Neural cell (in vitro differentiated cells): ENCODE measurements at regions not wholly inside any gene's neighbourhood (a gene's known extent, or its start where the extent isn't known, plus 50 kb on each side); places are given as distances from the start of the nearest gene placed in this dataset.

Source experiments
- EP300 ChIP-seq: fragments of 450-650 bp; conservative IDR thresholded peaks from 2 replicates; pipeline ENCODE4 v1.6.1; 2014; ENCODE audit warnings: antibody characterized with exemption, mild to moderate bottlenecking, moderate library complexity; ENCODE audit not compliant: poor library complexity, severe bottlenecking
- EZH2 ChIP-seq: fragments of 200-600, 300-800 bp; shearing (Covaris generic), sonication (generic); IDR thresholded peaks from 2 replicates; pipeline ENCODE4 v1.6.1; 2014; ENCODE audit warnings: antibody characterized with exemption, low read length, borderline replicate concordance, mild to moderate bottlenecking; ENCODE audit not compliant: insufficient read depth, poor library complexity, severe bottlenecking
- POLR2AphosphoS5 ChIP-seq: IDR thresholded peaks from 2 replicates; pipeline ENCODE4 v1.6.1; 2012
- SMC3 ChIP-seq: fragments of 450-650 bp; conservative IDR thresholded peaks from 2 replicates; pipeline ENCODE4 v1.6.1; 2014; ENCODE audit warnings: antibody characterized with exemption, mild to moderate bottlenecking, moderate library complexity; ENCODE audit not compliant: poor library complexity
- TAF1 ChIP-seq: IDR thresholded peaks from 2 replicates; pipeline ENCODE4 v1.6.1; 2012; ENCODE audit warnings: low read depth
- TF ChIP-seq, protein P1 (sequence below): fragments of 450-650 bp; IDR thresholded peaks from 2 replicates; pipeline ENCODE4 v1.5.1; 2014; ENCODE audit warnings: antibody characterized with exemption, mild to moderate bottlenecking, moderate library complexity; ENCODE audit not compliant: poor library complexity, severe bottlenecking
- TF ChIP-seq, protein P2 (sequence below): IDR thresholded peaks from 2 replicates; pipeline ENCODE4 v1.6.1; 2012; ENCODE audit warnings: borderline replicate concordance

DNA sequence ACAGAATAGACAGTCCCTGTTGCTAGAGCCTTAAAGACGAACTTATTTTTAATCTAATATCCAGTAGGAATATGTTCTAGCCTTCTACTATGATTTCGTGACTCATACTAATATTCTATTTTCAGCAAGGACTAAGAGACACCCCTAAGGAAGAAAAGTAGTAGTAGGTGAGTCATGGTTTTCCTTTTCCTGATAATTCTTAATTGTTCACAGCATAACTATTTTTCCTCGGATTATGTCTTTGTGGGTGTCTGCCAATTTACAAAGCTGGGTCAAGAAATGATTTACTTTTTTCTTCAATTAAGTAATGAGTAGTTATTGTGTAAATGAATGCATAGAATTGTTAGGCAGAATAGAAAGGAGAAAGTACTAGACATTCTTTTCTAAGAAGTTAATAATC is 292.2 kb downstream of the TOX3 start:
- TF ChIP-seq, protein P1, sequence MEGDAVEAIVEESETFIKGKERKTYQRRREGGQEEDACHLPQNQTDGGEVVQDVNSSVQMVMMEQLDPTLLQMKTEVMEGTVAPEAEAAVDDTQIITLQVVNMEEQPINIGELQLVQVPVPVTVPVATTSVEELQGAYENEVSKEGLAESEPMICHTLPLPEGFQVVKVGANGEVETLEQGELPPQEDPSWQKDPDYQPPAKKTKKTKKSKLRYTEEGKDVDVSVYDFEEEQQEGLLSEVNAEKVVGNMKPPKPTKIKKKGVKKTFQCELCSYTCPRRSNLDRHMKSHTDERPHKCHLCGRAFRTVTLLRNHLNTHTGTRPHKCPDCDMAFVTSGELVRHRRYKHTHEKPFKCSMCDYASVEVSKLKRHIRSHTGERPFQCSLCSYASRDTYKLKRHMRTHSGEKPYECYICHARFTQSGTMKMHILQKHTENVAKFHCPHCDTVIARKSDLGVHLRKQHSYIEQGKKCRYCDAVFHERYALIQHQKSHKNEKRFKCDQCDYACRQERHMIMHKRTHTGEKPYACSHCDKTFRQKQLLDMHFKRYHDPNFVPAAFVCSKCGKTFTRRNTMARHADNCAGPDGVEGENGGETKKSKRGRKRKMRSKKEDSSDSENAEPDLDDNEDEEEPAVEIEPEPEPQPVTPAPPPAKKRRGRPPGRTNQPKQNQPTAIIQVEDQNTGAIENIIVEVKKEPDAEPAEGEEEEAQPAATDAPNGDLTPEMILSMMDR, result no peak
- no peak for TF ChIP-seq TAF1
- no peak for TF ChIP-seq POLR2AphosphoS5
- no peak for TF ChIP-seq EZH2
- no peak for TF ChIP-seq EP300
- TF ChIP-seq, protein P2, sequence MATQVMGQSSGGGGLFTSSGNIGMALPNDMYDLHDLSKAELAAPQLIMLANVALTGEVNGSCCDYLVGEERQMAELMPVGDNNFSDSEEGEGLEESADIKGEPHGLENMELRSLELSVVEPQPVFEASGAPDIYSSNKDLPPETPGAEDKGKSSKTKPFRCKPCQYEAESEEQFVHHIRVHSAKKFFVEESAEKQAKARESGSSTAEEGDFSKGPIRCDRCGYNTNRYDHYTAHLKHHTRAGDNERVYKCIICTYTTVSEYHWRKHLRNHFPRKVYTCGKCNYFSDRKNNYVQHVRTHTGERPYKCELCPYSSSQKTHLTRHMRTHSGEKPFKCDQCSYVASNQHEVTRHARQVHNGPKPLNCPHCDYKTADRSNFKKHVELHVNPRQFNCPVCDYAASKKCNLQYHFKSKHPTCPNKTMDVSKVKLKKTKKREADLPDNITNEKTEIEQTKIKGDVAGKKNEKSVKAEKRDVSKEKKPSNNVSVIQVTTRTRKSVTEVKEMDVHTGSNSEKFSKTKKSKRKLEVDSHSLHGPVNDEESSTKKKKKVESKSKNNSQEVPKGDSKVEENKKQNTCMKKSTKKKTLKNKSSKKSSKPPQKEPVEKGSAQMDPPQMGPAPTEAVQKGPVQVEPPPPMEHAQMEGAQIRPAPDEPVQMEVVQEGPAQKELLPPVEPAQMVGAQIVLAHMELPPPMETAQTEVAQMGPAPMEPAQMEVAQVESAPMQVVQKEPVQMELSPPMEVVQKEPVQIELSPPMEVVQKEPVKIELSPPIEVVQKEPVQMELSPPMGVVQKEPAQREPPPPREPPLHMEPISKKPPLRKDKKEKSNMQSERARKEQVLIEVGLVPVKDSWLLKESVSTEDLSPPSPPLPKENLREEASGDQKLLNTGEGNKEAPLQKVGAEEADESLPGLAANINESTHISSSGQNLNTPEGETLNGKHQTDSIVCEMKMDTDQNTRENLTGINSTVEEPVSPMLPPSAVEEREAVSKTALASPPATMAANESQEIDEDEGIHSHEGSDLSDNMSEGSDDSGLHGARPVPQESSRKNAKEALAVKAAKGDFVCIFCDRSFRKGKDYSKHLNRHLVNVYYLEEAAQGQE, result no peak
- TF ChIP-seq SMC3, result no peak
